ENCODE measurements at regions not wholly inside any gene's neighbourhood (a gene's known extent, or its start where the extent isn't known, plus 50 kb on each side); places are given as distances from the start of the nearest gene placed in this dataset.

DNA sequence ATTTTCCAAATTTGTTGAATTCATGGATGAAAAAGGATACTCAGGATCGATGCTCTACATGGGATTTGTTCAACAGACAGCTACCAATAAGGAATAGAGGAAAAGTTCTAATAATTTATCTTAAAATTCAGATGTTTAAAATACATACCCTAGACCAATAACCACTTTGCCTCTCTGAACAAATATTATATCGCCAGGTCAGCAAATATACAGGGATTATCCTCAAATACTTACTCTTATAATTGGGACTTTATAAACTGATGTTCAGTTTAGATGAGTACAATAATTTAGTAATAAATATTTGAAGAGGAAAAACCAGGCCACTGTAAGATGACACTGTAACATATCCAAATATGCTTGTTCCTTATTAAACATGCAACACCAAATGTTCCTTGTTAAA is 268.7 kb downstream of the DOK5 start:
- TF ChIP-seq SP1 (IDR thresholded peaks at IDR 0.05) = no peak
- no peak for TF ChIP-seq ELF4 (IDR thresholded peaks at IDR 0.05)
- no peak for TF ChIP-seq FOXA1 (IDR thresholded peaks at IDR 0.05)
- no peak for TF ChIP-seq L3MBTL2 (conservative IDR thresholded peaks at IDR 0.05)
- no peak for TF ChIP-seq ZNF384 (IDR thresholded peaks at IDR 0.05)
- no peak for TF ChIP-seq BHLHE40 (IDR thresholded peaks at IDR 0.05; ENCODE audit: borderline replicate concordance)
- TF ChIP-seq, protein P1, sequence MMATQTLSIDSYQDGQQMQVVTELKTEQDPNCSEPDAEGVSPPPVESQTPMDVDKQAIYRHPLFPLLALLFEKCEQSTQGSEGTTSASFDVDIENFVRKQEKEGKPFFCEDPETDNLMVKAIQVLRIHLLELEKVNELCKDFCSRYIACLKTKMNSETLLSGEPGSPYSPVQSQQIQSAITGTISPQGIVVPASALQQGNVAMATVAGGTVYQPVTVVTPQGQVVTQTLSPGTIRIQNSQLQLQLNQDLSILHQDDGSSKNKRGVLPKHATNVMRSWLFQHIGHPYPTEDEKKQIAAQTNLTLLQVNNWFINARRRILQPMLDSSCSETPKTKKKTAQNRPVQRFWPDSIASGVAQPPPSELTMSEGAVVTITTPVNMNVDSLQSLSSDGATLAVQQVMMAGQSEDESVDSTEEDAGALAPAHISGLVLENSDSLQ (IDR thresholded peaks at IDR 0.05) = no peak
- TF ChIP-seq FOXK2 (IDR thresholded peaks at IDR 0.05) = no peak
- TF ChIP-seq NFRKB (IDR thresholded peaks at IDR 0.05) = no peak
- TF ChIP-seq FOXM1 (IDR thresholded peaks at IDR 0.05; ENCODE audit: borderline replicate concordance) = no peak
- no peak for TF ChIP-seq LEF1 (IDR thresholded peaks at IDR 0.05; ENCODE audit: borderline replicate concordance)
- no peak for TF ChIP-seq ARNT (IDR thresholded peaks at IDR 0.05)
- TF ChIP-seq HDGF (IDR thresholded peaks at IDR 0.05; ENCODE audit: borderline replicate concordance) = no peak
- TF ChIP-seq TARDBP (IDR thresholded peaks at IDR 0.05) = no peak
